Muscle of leg (tissue), 3 donors: ENCODE measurements at regions not wholly inside any gene's neighbourhood (a gene's known extent, or its start where the extent isn't known, plus 50 kb on each side); places are given as distances from the start of the nearest gene placed in this dataset.

ENCODE experiments used
- DNase-seq: peaks from one replicate; pipeline ENCODE4 v3.0.0; 2013
- H3K27ac ChIP-seq: one replicate; pipeline ENCODE4 v1.5.1; 2013; ENCODE audit warnings: mild to moderate bottlenecking, low read length, control low read depth
- H3K27me3 ChIP-seq: one replicate; pipeline ENCODE4 v1.6.1; 2013; ENCODE audit warnings: low read length; ENCODE audit not compliant: control insufficient read depth, insufficient read depth
- H3K36me3 ChIP-seq: one replicate; pipeline ENCODE4 v1.6.1; 2013; ENCODE audit warnings: low read length; ENCODE audit not compliant: control insufficient read depth, insufficient read depth
- H3K4me1 ChIP-seq: one replicate; pipeline ENCODE4 v1.6.1; 2013; ENCODE audit warnings: low read length; ENCODE audit not compliant: control insufficient read depth, insufficient read depth
- H3K4me3 ChIP-seq: one replicate; pipeline ENCODE4 v1.5.1; 2013; ENCODE audit warnings: low read length, control low read depth
- H3K9me3 ChIP-seq: replicated peaks from 2 replicates; pipeline ENCODE4 v1.6.1; 2013; ENCODE audit warnings: low read depth, low read length; ENCODE audit not compliant: control insufficient read depth
- WGBS: methylation state at CpG from one replicate; pipeline ENCODE4 v1.1.5; 2013; ENCODE audit warnings: missing lambda C conversion rate; ENCODE audit not compliant: insufficient coverage; 5-methylcytosine and 5-hydroxymethylcytosine counted together

GRCh38 chr6:156579564-156579963 lies 197.6 kb upstream of the ARID1B start:
- Histone ChIP-seq H3K27me3 (no peaks in the 10 kb centered on the region), H3K4me1 (no peaks in the 10 kb centered on the region), H3K27ac (no peak overlapping the region), H3K9me3 (peaks cover 20% of the 10 kb centered on the region), H3K4me3 (no peak overlapping the region), H3K36me3 (no peaks in the 10 kb centered on the region)
- no peak for DNase-seq

- no peak overlapping the region for H3K27ac ChIP-seq
- H3K27me3 ChIP-seq: no peaks in the 10 kb centered on the region
- no peak for DNase-seq
- H3K36me3 ChIP-seq: no peaks in the 10 kb centered on the region
- peaks cover 20% of the 10 kb centered on the region for H3K9me3 ChIP-seq
- H3K4me1 ChIP-seq: no peaks in the 10 kb centered on the region
- WGBS: no CpG with 5 or more reads among the region's 1 CpG
- H3K4me3 ChIP-seq: no peak overlapping the region
Observed at GRCh38 chr6:156577749-156578148, 199.4 kb upstream of the ARID1B start.

- no peaks in the 10 kb centered on the region for H3K4me1 ChIP-seq
- H3K36me3 ChIP-seq: no peaks in the 10 kb centered on the region
- H3K27me3 ChIP-seq: peaks cover 3% of the 10 kb centered on the region
- no peak overlapping the region for H3K27ac ChIP-seq
- H3K4me3 ChIP-seq: no peak overlapping the region
- H3K9me3 ChIP-seq: peaks cover 20% of the 10 kb centered on the region
- no peak for DNase-seq
Observed at GRCh38 chr6:156575361-156575760, 201.8 kb upstream of the ARID1B start.

- Histone ChIP-seq H3K36me3 (no peaks in the 10 kb centered on the region), H3K4me1 (peaks cover 2% of the 10 kb centered on the region), H3K27me3 (peaks cover 8% of the 10 kb centered on the region), H3K9me3 (peaks cover 5% of the 10 kb centered on the region), H3K4me3 (no peak overlapping the region), H3K27ac (no peak overlapping the region)
- 73% methylated on average over 8 of the region's 10 CpGs for WGBS
- no peak for DNase-seq
Observed at GRCh38 chr6:156564807-156565149, 212.4 kb upstream of the ARID1B start.

- H3K27ac ChIP-seq: no peak overlapping the region
- peaks cover 6% of the 10 kb centered on the region for H3K27me3 ChIP-seq
- peaks cover 5% of the 10 kb centered on the region for H3K9me3 ChIP-seq
- H3K36me3 ChIP-seq: no peaks in the 10 kb centered on the region
- 0% methylated on average over 6 of the region's 14 CpGs for WGBS
- no peak overlapping the region for H3K4me3 ChIP-seq
- peaks cover 2% of the 10 kb centered on the region for H3K4me1 ChIP-seq
- DNase-seq: peak; percentile 79
Observed at GRCh38 chr6:156564127-156564806, 212.9 kb upstream of the ARID1B start.

GRCh38 chr6:156563714-156564113 lies 213.5 kb upstream of the ARID1B start:
- Histone ChIP-seq H3K27me3 (peaks cover 4% of the 10 kb centered on the region), H3K9me3 (peaks cover 2% of the 10 kb centered on the region), H3K36me3 (no peaks in the 10 kb centered on the region), H3K4me1 (peaks cover 2% of the 10 kb centered on the region), H3K27ac (no peak overlapping the region), H3K4me3 (no peak overlapping the region)
- WGBS: no CpG with 5 or more reads among the region's 9 CpGs
- DNase-seq: no peak

GRCh38 chr6:156562636-156563035 lies 214.5 kb upstream of the ARID1B start:
- Histone ChIP-seq H3K4me1 (peaks cover 2% of the 10 kb centered on the region), H3K36me3 (no peaks in the 10 kb centered on the region), H3K9me3 (peaks cover 2% of the 10 kb centered on the region), H3K27ac (no peak overlapping the region), H3K4me3 (no peak overlapping the region), H3K27me3 (peaks cover 3% of the 10 kb centered on the region)
- WGBS: 85% methylated on average over 8 of the region's 9 CpGs
- no peak for DNase-seq

- H3K36me3 ChIP-seq: no peaks in the 10 kb centered on the region
Observed at GRCh38 chr6:156562019-156562418, 215.2 kb upstream of the ARID1B start.

GRCh38 chr6:156560476-156560875 lies 216.7 kb upstream of the ARID1B start:
- H3K4me1 ChIP-seq: peaks cover 2% of the 10 kb centered on the region
- H3K27me3 ChIP-seq: peaks cover 3% of the 10 kb centered on the region
- no peak overlapping the region for H3K27ac ChIP-seq
- H3K36me3 ChIP-seq: no peaks in the 10 kb centered on the region
- no peak overlapping the region for H3K4me3 ChIP-seq
- no peak for DNase-seq
- H3K9me3 ChIP-seq: peaks cover 2% of the 10 kb centered on the region

More at GRCh38 chr6:156562019-156562418, 215.2 kb upstream of the ARID1B start:
- peaks cover 2% of the 10 kb centered on the region for H3K9me3 ChIP-seq
- DNase-seq: no peak
- 87% methylated on average over 8 of the region's 13 CpGs for WGBS
- peaks cover 3% of the 10 kb centered on the region for H3K27me3 ChIP-seq
- H3K27ac ChIP-seq: no peak overlapping the region
- H3K4me3 ChIP-seq: no peak overlapping the region
- peaks cover 2% of the 10 kb centered on the region for H3K4me1 ChIP-seq

GRCh38 chr6:156559162-156559690 lies 218.0 kb upstream of the ARID1B start:
- WGBS: 72% methylated on average over 3 of the region's 4 CpGs
- Histone ChIP-seq H3K36me3 (no peaks in the 10 kb centered on the region), H3K27ac (no peak overlapping the region), H3K9me3 (peaks cover 2% of the 10 kb centered on the region), H3K27me3 (no peaks in the 10 kb centered on the region), H3K4me3 (no peak overlapping the region), H3K4me1 (no peaks in the 10 kb centered on the region)
- no peak for DNase-seq

- Histone ChIP-seq H3K9me3 (peaks cover 2% of the 10 kb centered on the region), H3K27ac (no peak overlapping the region), H3K36me3 (no peaks in the 10 kb centered on the region), H3K27me3 (no peaks in the 10 kb centered on the region), H3K4me1 (no peaks in the 10 kb centered on the region), H3K4me3 (no peak overlapping the region)
- DNase-seq: no peak
- WGBS: no CpG with 5 or more reads among the region's 1 CpG
Observed at GRCh38 chr6:156557911-156558259, 219.3 kb upstream of the ARID1B start.
